Heart left ventricle (tissue), 16 donors: ENCODE measurements at regions not wholly inside any gene's neighbourhood (a gene's known extent, or its start where the extent isn't known, plus 50 kb on each side); places are given as distances from the start of the nearest gene placed in this dataset.

Experiments
- ATAC-seq, 4 donors: fragments of 200-7000 bp; cut with Tn5 transposase; one replicate each; pipeline ENCODE4 v1.9.1; 2020 to 2022; ENCODE audit warnings: moderate library complexity in 4 of 4, mild to moderate bottlenecking in 3 of 4, moderate number of reproducible peaks in 1 of 4
- DNase-seq, 5 donors: peaks; one replicate each; pipeline ENCODE4 v3.0.0-alpha.2; 2020
- H3K27ac ChIP-seq, 12 donors: fragments of 200-600 bp; sonication (generic) in 4 of 12; one replicate each; pipeline versions ENCODE4 v1.5.0 to v1.8.0; 2016 to 2022; ENCODE audit warnings: mild to moderate bottlenecking in 2 of 12
- H3K27me3 ChIP-seq, 9 donors: fragments of 200-600 bp; sonication (generic) in 2 of 9; one replicate each; pipeline versions ENCODE4 v1.5.1 to v1.8.0; 2016 to 2022; ENCODE audit warnings: mild to moderate bottlenecking in 3 of 9
- H3K36me3 ChIP-seq, 9 donors: fragments of 200-600 bp; sonication (generic) in 2 of 9; one replicate each; pipeline versions ENCODE4 v1.5.0 to v1.8.0; 2018 to 2022; ENCODE audit warnings: mild to moderate bottlenecking in 2 of 9
- H3K4me1 ChIP-seq, 12 donors: fragments of 200-600 bp; sonication (generic) in 4 of 12; one replicate each; pipeline versions ENCODE4 v1.5.0 to v1.8.0; 2016 to 2022; ENCODE audit warnings: mild to moderate bottlenecking in 3 of 12
- H3K4me3 ChIP-seq, 12 donors: fragments of 200-600 bp; sonication (generic) in 4 of 12; one replicate each; pipeline versions ENCODE4 v1.5.0 to v1.8.0; 2017 to 2022; ENCODE audit warnings: mild to moderate bottlenecking in 9 of 12, moderate library complexity in 4 of 12
- H3K9me3 ChIP-seq, 12 donors: fragments of 200-600 bp; sonication (generic) in 4 of 12; one replicate each; pipeline versions ENCODE4 v1.5.0 to v1.8.0; 2016 to 2022; ENCODE audit warnings: mild to moderate bottlenecking in 1 of 12
- POLR2A ChIP-seq, 2 donors: fragments of 450-650 bp; IDR thresholded peaks; one replicate each; pipeline ENCODE4 v1.6.1; 2017; ENCODE audit warnings: antibody characterized with exemption in 2 of 2, mild to moderate bottlenecking in 2 of 2, moderate library complexity in 2 of 2
- WGBS, 4 donors: extraction: QIAGEN DNeasy Blood & Tissue Kit in 2 of 4; methylation state at CpG; one replicate each; pipeline versions ENCODE4 v1.1.5 to v1.1.7; 2013 to 2018; 5-methylcytosine and 5-hydroxymethylcytosine counted together
- intact Hi-C, 10 donors: fragments of 100-400 bp; cut with DNase I; formaldehyde crosslinking; loops; one replicate each; pipeline versions ENCODE4 v1.11.1 to v1.14.2; 2022
- TF ChIP-seq, protein P1 (sequence below), 12 donors: fragments of 200-600 bp; sonication (generic) in 4 of 12; IDR thresholded peaks; one replicate each; pipeline versions ENCODE4 v1.5.0 to v1.8.0; 2018 to 2022; ENCODE audit warnings: antibody characterized with exemption in 12 of 12, mild to moderate bottlenecking in 5 of 12
- donor health status: ischemic (EF 13 %, LVEDD 7.1; RV severe dilation, severe dysfunction).
- donor health status: healthy with polysubstance abuse.
- donor health status: DM: no; HTN: yes; CAD: no.
- donor health status: DM: no; HTN: no; CAD: no.
- donor health status: ischemic (EF 25% LVEDD 6.9; RV normal size, moderate dysfunction).
- donor health status: ischemic (EF 25% LVEDD 5.7; RV mildly dilated, moderate dysfunction).
- donor health status: healthy.
- donor health status: DM: yes; HTN: yes; CAD: no.
- donor health status: ischemic (EF 35%, LVEDD 5.7; RV mildly dilated, moderate dysfunction).
- donor health status: nonischemic (EF 11% LVEDD 7.7; RV severe dilation, severe dysfunction).
- donor health status: DM: yes; HTN: yes; CAD: no.
- donor health status: PGD.
- donor health status: ischemic (EF 29% LVEDD 5.4; RV normal size, mild dysfunction).
- donor health status: nonischemic (EF 23%, LVEDD 6.1; RV moderate dilation, normal function).

GRCh38 chr6:79764747-79765146, 133.6 kb downstream of the SH3BGRL2 start:
- ATAC-seq, result no peak

DNA sequence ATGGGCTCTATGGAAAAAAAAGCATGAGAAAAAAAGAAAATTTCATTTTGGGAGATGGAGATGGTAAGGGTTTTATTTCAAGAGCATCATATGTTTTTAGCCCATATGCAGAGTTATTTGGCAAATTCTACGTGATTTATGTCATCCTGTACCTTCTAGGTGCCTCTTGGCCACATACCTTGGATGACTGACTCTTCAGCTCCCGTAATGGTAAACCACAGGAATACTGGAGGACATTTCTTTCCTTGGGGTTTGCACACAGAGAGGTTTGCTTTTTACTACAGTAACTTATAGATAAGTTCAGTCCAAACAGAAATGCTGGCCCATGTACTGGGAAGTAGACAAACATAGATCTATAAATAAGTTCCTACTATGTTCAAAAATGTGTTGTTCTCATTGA, 132.2 kb downstream of the SH3BGRL2 start:
- DNase-seq, result no peak
- H3K27me3 ChIP-seq, result no peaks in the 10 kb centered on the region

More at GRCh38 chr6:79764747-79765146, 133.6 kb downstream of the SH3BGRL2 start:
- Histone ChIP-seq H3K4me3 (no peak overlapping the region), H3K27ac (no peak overlapping the region), H3K27me3 (no peaks in the 10 kb centered on the region), H3K36me3 (no peaks in the 10 kb centered on the region), H3K4me1 (no peaks in the 10 kb centered on the region), H3K9me3 (peaks cover 0 to 22% (median 0%) of the 10 kb centered on the region in 12 donors)
- DNase-seq, result no peak
- intact Hi-C loops, result no loop called here
- WGBS, 4 donors, result 65 to 78% (median 68%) methylated on average over 8 of the region's 8 CpGs
- TF ChIP-seq, protein P1, sequence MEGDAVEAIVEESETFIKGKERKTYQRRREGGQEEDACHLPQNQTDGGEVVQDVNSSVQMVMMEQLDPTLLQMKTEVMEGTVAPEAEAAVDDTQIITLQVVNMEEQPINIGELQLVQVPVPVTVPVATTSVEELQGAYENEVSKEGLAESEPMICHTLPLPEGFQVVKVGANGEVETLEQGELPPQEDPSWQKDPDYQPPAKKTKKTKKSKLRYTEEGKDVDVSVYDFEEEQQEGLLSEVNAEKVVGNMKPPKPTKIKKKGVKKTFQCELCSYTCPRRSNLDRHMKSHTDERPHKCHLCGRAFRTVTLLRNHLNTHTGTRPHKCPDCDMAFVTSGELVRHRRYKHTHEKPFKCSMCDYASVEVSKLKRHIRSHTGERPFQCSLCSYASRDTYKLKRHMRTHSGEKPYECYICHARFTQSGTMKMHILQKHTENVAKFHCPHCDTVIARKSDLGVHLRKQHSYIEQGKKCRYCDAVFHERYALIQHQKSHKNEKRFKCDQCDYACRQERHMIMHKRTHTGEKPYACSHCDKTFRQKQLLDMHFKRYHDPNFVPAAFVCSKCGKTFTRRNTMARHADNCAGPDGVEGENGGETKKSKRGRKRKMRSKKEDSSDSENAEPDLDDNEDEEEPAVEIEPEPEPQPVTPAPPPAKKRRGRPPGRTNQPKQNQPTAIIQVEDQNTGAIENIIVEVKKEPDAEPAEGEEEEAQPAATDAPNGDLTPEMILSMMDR (IDR thresholded peaks at IDR 0.05), result no peak
- TF ChIP-seq POLR2A (IDR thresholded peaks at IDR 0.05), result no peak

GRCh38 chr6:79762370-79762769, 131.2 kb downstream of the SH3BGRL2 start:
- H3K4me1 ChIP-seq, result no peaks in the 10 kb centered on the region
- H3K36me3 ChIP-seq, result no peaks in the 10 kb centered on the region
- ATAC-seq, result no peak
- intact Hi-C loops, result no loop called here
- no peak overlapping the region for H3K4me3 ChIP-seq
- TF ChIP-seq, protein P1 (IDR thresholded peaks at IDR 0.05), result peak in 1 of 12 donors; percentile 13
- TF ChIP-seq POLR2A (IDR thresholded peaks at IDR 0.05), result no peak
- no peaks in the 10 kb centered on the region for H3K27me3 ChIP-seq
- H3K27ac ChIP-seq, result no peak overlapping the region
- DNase-seq, result no peak
- H3K9me3 ChIP-seq, result peaks cover 0 to 14% (median 0%) of the 10 kb centered on the region in 12 donors
- WGBS, 4 donors, result 26 to 37% (median 33%) methylated on average over 3 of the region's 3 CpGs

More for the DNA sequence above, 132.2 kb downstream of the SH3BGRL2 start:
- intact Hi-C loops, result no loop called here
- TF ChIP-seq POLR2A (IDR thresholded peaks at IDR 0.05), result no peak
- TF ChIP-seq, protein P1 (IDR thresholded peaks at IDR 0.05), result no peak
- Histone ChIP-seq H3K9me3 (peaks cover 0 to 14% (median 0%) of the 10 kb centered on the region in 12 donors), H3K4me1 (no peaks in the 10 kb centered on the region), H3K27ac (no peak overlapping the region), H3K36me3 (no peaks in the 10 kb centered on the region), H3K4me3 (no peak overlapping the region)
- WGBS, 4 donors, result 73 to 92% (median 86%) methylated on average over 2 of the region's 2 CpGs
- no peak for ATAC-seq

DNA sequence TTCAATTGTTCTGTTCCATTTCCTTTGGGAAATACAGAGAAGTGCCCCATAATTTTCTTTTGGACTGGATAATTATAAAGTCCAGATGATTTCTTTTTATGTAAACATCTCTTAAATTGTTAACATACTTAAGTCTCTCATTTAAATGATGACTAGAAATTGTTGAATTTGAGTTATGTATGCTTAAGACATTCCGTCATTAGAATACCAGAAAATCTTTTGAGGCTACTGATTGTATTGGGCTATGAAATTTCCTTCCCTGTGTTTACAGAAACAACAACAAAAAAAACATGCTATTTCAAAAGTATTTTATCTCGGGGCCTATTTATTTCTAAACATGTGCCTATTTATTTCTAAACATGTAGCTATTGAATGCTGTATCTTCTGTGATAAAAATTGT, 125.4 kb downstream of the SH3BGRL2 start:
- no peaks in the 10 kb centered on the region for H3K4me1 ChIP-seq
- 58 to 78% (median 69%) methylated on average over 2 of the region's 2 CpGs for WGBS, 4 donors
- TF ChIP-seq, protein P1 (IDR thresholded peaks at IDR 0.05), result no peak
- no peak for TF ChIP-seq POLR2A (IDR thresholded peaks at IDR 0.05)
- DNase-seq, result no peak
- no peak for ATAC-seq
- intact Hi-C loops, result no loop called here
- no peaks in the 10 kb centered on the region for H3K36me3 ChIP-seq
- no peaks in the 10 kb centered on the region for H3K9me3 ChIP-seq
- H3K27ac ChIP-seq, result peak overlapping the region in 1 of 12 donors; percentile 18
- H3K4me3 ChIP-seq, result no peak overlapping the region
- H3K27me3 ChIP-seq, result no peaks in the 10 kb centered on the region
